SU-DHL-6 (cell line): ENCODE measurements at regions not wholly inside any gene's neighbourhood (a gene's known extent, or its start where the extent isn't known, plus 50 kb on each side); places are given as distances from the start of the nearest gene placed in this dataset.

Experiments
- H2AFZ ChIP-seq: fragments of 200-600 bp; sonication (generic); 2 replicates; pipeline ENCODE4 v1.6.1; 2014; ENCODE audit warnings: low read depth, mild to moderate bottlenecking, moderate library complexity, mixed read lengths, antibody characterized with exemption, low read length; ENCODE audit not compliant: severe bottlenecking
- H3F3A ChIP-seq: fragments of 200-600 bp; shearing (Covaris generic); 2 replicates; pipeline ENCODE4 v1.6.0; 2016; ENCODE audit warnings: antibody characterized with exemption, mild to moderate bottlenecking; ENCODE audit not compliant: insufficient read depth
- H3K27ac ChIP-seq: fragments of 200-600 bp; sonication (generic); 2 replicates; pipeline ENCODE4 v1.5.1; 2016; ENCODE audit warnings: low read depth, mild to moderate bottlenecking, low read length, moderate library complexity, mixed read lengths
- H3K27me3 ChIP-seq: fragments of 200-600 bp; sonication (generic), shearing (Covaris generic); 2 replicates; pipeline ENCODE4 v1.6.0; 2014; ENCODE audit warnings: mild to moderate bottlenecking, low read length
- H3K36me3 ChIP-seq: fragments of 200-600 bp; sonication (generic); 2 replicates; pipeline ENCODE4 v1.6.1; 2014; ENCODE audit warnings: mild to moderate bottlenecking, low read length, mixed read lengths
- H3K4me2 ChIP-seq: fragments of 300-600, 200-600 bp; shearing (Covaris generic), sonication (generic); 2 replicates; pipeline ENCODE4 v1.6.0; 2014; ENCODE audit warnings: low read length, low read depth, mild to moderate bottlenecking; ENCODE audit not compliant: poor library complexity, severe bottlenecking
- H3K4me3 ChIP-seq: fragments of 200-600 bp; sonication (generic); 2 replicates; pipeline ENCODE4 v1.5.1; 2014; ENCODE audit warnings: antibody characterized with exemption, low read length, mild to moderate bottlenecking, mixed read lengths; ENCODE audit not compliant: insufficient read depth, poor library complexity, severe bottlenecking
- H3K79me2 ChIP-seq: fragments of 200-600 bp; sonication (generic); 2 replicates; pipeline ENCODE4 v1.6.1; 2014; ENCODE audit warnings: mild to moderate bottlenecking, low read length, moderate library complexity; ENCODE audit not compliant: insufficient read depth
- H3K9ac ChIP-seq: fragments of 200-600 bp; sonication (generic); 2 replicates; pipeline ENCODE4 v1.7.0; 2014; ENCODE audit warnings: mild to moderate bottlenecking, low read length
- H3K9me2 ChIP-seq: fragments of 200-600 bp; sonication (generic); replicated peaks from 2 replicates; pipeline ENCODE4 v1.6.1; 2014; ENCODE audit warnings: low read length; ENCODE audit not compliant: insufficient read depth
- H3K9me3 ChIP-seq: fragments of 200-600 bp; sonication (generic); 2 replicates; pipeline ENCODE4 v1.6.1; 2014; ENCODE audit warnings: low read length, mixed read lengths; ENCODE audit not compliant: insufficient read depth
- H4K20me1 ChIP-seq: fragments of 200-600 bp; sonication (generic); 2 replicates; pipeline ENCODE4 v1.6.1; 2014; ENCODE audit warnings: low read depth, mild to moderate bottlenecking, antibody characterized with exemption, low read length, moderate library complexity, mixed read lengths
- EZH2phosphoT487 ChIP-seq: fragments of 200-600 bp; sonication (generic), shearing (Covaris generic); conservative IDR thresholded peaks from 2 replicates; pipeline ENCODE4 v1.6.1; 2018; ENCODE audit warnings: mild to moderate bottlenecking, antibody characterized with exemption, low read length, moderate library complexity, mixed read lengths
- TF ChIP-seq, protein P1 (sequence below): fragments of 200-600 bp; sonication (generic); IDR thresholded peaks from one replicate; pipeline ENCODE4 v1.5.1; 2017; ENCODE audit warnings: antibody characterized with exemption, mild to moderate bottlenecking, low read length, moderate library complexity; ENCODE audit not compliant: insufficient read depth, poor library complexity, severe bottlenecking

- no peaks in the 10 kb centered on the region for H3K79me2 ChIP-seq
- no peaks in the 10 kb centered on the region for H3K36me3 ChIP-seq
- no peak for TF ChIP-seq EZH2phosphoT487
- TF ChIP-seq, protein P1, sequence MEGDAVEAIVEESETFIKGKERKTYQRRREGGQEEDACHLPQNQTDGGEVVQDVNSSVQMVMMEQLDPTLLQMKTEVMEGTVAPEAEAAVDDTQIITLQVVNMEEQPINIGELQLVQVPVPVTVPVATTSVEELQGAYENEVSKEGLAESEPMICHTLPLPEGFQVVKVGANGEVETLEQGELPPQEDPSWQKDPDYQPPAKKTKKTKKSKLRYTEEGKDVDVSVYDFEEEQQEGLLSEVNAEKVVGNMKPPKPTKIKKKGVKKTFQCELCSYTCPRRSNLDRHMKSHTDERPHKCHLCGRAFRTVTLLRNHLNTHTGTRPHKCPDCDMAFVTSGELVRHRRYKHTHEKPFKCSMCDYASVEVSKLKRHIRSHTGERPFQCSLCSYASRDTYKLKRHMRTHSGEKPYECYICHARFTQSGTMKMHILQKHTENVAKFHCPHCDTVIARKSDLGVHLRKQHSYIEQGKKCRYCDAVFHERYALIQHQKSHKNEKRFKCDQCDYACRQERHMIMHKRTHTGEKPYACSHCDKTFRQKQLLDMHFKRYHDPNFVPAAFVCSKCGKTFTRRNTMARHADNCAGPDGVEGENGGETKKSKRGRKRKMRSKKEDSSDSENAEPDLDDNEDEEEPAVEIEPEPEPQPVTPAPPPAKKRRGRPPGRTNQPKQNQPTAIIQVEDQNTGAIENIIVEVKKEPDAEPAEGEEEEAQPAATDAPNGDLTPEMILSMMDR, result no peak
- no peaks in the 10 kb centered on the region for H3K9me3 ChIP-seq
- no peak overlapping the region for H3K4me3 ChIP-seq
- H3K27me3 ChIP-seq, result no peaks in the 10 kb centered on the region
- H3K9me2 ChIP-seq, result no peaks in the 10 kb centered on the region
- no peaks in the 10 kb centered on the region for H3F3A ChIP-seq
- H3K9ac ChIP-seq, result no peak overlapping the region
- H2AFZ ChIP-seq, result no peak overlapping the region
- no peak overlapping the region for H3K27ac ChIP-seq
- no peak overlapping the region for H3K4me2 ChIP-seq
- H4K20me1 ChIP-seq, result no peaks in the 10 kb centered on the region
These were observed 129.7 kb upstream of the VWC2 start for GRCh38 chr7:49643736-49644135.

DNA sequence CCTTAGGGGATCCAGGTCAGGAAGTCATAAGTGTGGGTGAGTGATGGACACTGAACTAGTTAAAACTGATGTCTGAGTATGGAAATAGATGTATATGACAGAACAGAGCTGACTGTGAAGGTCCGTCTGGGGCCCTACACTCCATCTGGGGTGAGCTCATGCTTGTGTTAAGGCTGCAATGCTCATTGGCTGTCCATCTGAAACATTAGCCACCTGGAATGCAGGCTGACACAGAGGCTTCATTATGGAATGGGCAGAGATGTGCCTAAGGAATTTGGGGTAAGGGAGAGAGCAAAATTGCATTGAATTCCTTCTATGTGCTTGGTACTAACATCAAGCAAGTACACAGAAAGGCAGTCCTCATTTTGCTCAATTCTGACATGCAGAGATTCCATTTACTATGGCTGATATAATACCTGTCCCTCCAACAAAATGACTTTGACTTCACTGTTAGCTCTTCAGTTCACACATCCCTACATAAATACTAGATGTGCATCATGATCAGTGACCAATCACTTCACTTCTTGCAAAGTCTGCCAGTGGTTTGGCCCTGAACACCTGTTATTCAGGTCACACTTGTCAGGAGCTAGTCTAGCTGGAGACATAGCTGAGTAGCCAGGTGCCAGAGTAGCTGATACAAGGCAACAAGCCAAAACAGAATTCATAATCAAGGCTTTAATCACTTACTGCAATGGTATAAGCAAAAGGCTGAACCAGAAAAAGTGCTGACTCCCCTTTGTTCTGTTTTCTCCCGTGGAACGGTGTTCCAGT lies 128.9 kb upstream of the VWC2 start:
- TF ChIP-seq, protein P1, result no peak
- no peak for TF ChIP-seq EZH2phosphoT487
- no peaks in the 10 kb centered on the region for H3K9me3 ChIP-seq
- no peaks in the 10 kb centered on the region for H3F3A ChIP-seq
- H4K20me1 ChIP-seq, result no peaks in the 10 kb centered on the region
- no peak overlapping the region for H3K9ac ChIP-seq
- no peak overlapping the region for H3K4me2 ChIP-seq
- H3K36me3 ChIP-seq, result no peaks in the 10 kb centered on the region
- no peaks in the 10 kb centered on the region for H3K9me2 ChIP-seq
- no peak overlapping the region for H3K4me3 ChIP-seq
- H3K27ac ChIP-seq, result no peak overlapping the region
- no peaks in the 10 kb centered on the region for H3K27me3 ChIP-seq
- no peak overlapping the region for H2AFZ ChIP-seq
- no peaks in the 10 kb centered on the region for H3K79me2 ChIP-seq

GRCh38 chr7:49645296-49645695 lies 128.1 kb upstream of the VWC2 start:
- H3K27ac ChIP-seq, result no peak overlapping the region
- no peak overlapping the region for H2AFZ ChIP-seq
- no peak for TF ChIP-seq EZH2phosphoT487
- TF ChIP-seq, protein P1, result no peak
- H3F3A ChIP-seq, result no peaks in the 10 kb centered on the region
- no peaks in the 10 kb centered on the region for H3K36me3 ChIP-seq
- H3K9me3 ChIP-seq, result no peaks in the 10 kb centered on the region
- H3K4me3 ChIP-seq, result no peak overlapping the region
- H3K4me2 ChIP-seq, result no peak overlapping the region
- H3K9ac ChIP-seq, result no peak overlapping the region
- H3K9me2 ChIP-seq, result no peaks in the 10 kb centered on the region
- H3K27me3 ChIP-seq, result no peaks in the 10 kb centered on the region
- H3K79me2 ChIP-seq, result no peaks in the 10 kb centered on the region
- H4K20me1 ChIP-seq, result no peaks in the 10 kb centered on the region
